ENCODE measurements at regions not wholly inside any gene's neighbourhood (a gene's known extent, or its start where the extent isn't known, plus 50 kb on each side); places are given as distances from the start of the nearest gene placed in this dataset.
A peak's percentile ranks its signal among the peaks of the same experiment; 100 is the strongest.

DNA sequence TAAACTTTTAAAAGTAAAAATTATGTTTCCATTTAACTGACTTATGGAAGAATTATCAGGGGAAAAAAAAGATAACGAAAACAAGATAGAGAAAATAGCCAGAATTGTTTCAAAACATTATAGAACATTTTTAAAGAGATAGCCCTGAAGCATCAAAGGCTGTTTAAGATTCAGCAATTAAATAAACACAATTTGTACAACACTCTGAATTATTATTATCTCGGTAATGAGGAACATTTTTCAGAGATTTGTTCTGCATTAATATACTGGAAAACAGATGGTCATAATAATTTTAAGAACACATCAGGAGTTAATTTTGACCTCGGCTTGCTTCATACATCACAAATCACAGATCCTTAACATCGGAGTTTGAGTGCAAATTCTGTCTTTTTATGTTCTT is 643.8 kb downstream of the SORCS1 start:
- Histone ChIP-seq H3K4me3 (ENCODE audit: low read length) (no peak overlapping the region), H3K27me3 (replicated peaks; ENCODE audit: control insufficient read depth, insufficient read depth, low read length) (no peaks in the 10 kb centered on the region), H3K9ac (ENCODE audit: low read length) (no peak overlapping the region), H3K4me1 (ENCODE audit: control insufficient read depth, insufficient read depth, low read length) (no peaks in the 10 kb centered on the region), H3K9me3 (ENCODE audit: control insufficient read depth, low read length) (no peaks in the 10 kb centered on the region), H3K36me3 (ENCODE audit: control insufficient read depth, insufficient read depth, low read length, severe bottlenecking) (no peaks in the 10 kb centered on the region)
- no peak for DNase-seq (ENCODE audit: low read depth)

DNA sequence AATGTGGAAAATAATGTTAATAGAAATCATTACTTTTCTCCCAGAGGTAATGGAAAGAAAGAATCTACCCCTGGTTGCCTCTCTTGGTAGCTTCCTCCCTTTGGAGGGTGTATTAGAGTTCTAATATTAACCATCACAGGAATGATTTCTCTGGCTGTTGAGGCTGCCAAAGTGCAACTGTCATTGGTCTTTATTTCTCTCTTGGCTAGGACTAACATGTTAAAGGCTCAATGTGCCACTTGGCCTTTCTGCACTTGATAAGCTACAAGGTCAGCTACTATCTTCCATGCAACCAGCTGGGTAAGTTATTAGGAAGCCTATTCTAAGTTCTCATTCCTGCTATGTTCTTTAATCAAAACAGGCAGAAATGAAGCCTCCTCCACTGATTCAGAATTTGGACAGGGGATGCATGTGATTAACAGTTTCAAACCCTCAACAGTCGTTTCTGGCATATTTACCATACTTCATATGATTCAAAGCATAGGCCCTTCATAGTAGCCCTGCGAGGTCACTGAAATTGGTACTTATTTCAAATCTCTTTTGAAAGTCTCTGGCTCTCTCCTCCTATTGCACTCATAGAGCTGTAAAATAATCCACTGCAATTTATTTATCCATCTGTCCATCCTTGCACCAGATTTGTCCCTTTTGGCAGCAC is 645.0 kb downstream of the SORCS1 start:
- H3K4me3 ChIP-seq (ENCODE audit: low read length) = no peak overlapping the region
- H3K4me1 ChIP-seq (ENCODE audit: control insufficient read depth, insufficient read depth, low read length) = no peaks in the 10 kb centered on the region
- H3K9ac ChIP-seq (ENCODE audit: low read length) = no peak overlapping the region
- H3K36me3 ChIP-seq (ENCODE audit: control insufficient read depth, insufficient read depth, low read length, severe bottlenecking) = no peaks in the 10 kb centered on the region
- no peaks in the 10 kb centered on the region for H3K27me3 ChIP-seq (replicated peaks; ENCODE audit: control insufficient read depth, insufficient read depth, low read length)
- H3K9me3 ChIP-seq (ENCODE audit: control insufficient read depth, low read length) = no peaks in the 10 kb centered on the region
- DNase-seq (ENCODE audit: low read depth) = peak; percentile 54

DNA sequence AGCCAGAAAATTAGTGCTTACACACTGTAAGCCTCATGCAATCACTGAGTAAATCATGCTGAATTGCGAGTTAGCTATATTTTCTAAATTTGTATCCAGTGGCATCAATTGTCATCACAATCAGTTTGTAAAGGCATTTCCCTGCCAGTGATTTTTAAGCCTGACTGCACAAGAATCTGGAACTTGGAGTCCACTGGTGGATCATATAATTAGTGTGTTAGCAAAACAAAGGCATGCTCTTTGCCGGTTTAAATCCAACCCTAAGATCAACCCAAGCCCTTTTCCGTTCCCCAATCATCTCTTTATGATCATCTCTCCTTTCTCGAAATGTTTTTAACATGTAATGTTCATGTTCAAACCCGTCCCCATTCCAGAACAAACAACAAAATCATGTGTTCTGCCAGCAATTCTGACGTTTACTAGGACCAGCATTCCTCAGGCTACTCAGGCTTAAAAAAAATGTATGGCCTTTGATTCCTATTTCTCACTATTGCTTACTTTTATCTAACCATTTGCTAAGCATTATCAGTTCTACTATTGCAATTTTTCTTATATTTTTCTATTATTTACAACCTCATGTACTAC is 649.2 kb downstream of the SORCS1 start:
- Histone ChIP-seq H3K9me3 (ENCODE audit: control insufficient read depth, low read length) (no peaks in the 10 kb centered on the region), H3K27me3 (replicated peaks; ENCODE audit: control insufficient read depth, insufficient read depth, low read length) (no peaks in the 10 kb centered on the region), H3K4me3 (ENCODE audit: low read length) (no peak overlapping the region), H3K4me1 (ENCODE audit: control insufficient read depth, insufficient read depth, low read length) (no peaks in the 10 kb centered on the region), H3K9ac (ENCODE audit: low read length) (no peak overlapping the region), H3K36me3 (ENCODE audit: control insufficient read depth, insufficient read depth, low read length, severe bottlenecking) (no peaks in the 10 kb centered on the region)
- peak; percentile 59 for DNase-seq (ENCODE audit: low read depth)

DNA sequence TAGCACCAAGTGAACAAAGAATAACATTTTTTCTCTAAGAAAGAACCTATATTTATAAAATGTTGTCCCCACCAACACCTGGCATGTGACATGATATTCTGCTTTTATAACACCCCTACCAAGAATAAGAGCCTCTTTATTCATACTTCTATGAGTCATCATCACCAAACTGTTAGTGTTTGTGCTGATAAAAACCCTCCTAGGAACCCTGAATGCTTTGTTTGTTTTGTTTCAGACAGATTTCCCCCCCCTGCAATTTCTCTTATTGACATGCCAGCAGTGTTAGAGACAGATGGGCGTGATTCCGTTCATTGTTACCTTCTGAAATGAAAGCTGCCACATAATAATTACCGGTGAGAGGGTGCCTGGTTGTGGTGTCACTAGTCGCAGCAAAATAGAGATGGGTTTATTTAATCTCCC is 651.1 kb downstream of the SORCS1 start:
- Histone ChIP-seq H3K27me3 (replicated peaks; ENCODE audit: control insufficient read depth, insufficient read depth, low read length) (no peaks in the 10 kb centered on the region), H3K9ac (ENCODE audit: low read length) (no peak overlapping the region), H3K36me3 (ENCODE audit: control insufficient read depth, insufficient read depth, low read length, severe bottlenecking) (no peaks in the 10 kb centered on the region), H3K9me3 (ENCODE audit: control insufficient read depth, low read length) (no peaks in the 10 kb centered on the region), H3K4me3 (ENCODE audit: low read length) (no peak overlapping the region), H3K4me1 (ENCODE audit: control insufficient read depth, insufficient read depth, low read length) (no peaks in the 10 kb centered on the region)
- no peak for DNase-seq (ENCODE audit: low read depth)

DNA sequence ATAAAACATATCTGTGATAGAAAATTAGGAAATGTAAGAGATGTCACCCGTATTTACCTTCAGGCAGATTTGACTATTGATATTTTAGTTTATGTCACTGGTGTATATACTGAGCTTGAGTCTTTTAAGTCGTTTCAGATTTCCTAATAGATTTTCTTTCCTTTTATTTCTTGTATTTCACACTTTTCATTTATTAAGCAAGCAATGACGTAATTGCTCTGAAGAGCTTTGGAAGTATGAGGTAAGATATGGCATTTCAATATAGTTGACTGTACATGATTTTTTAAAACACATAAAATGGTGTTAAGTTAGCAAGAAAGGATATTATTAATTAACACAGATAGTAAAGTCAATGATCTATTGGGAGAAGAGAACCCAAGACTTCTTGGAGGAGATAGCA is 652.6 kb downstream of the SORCS1 start:
- no peaks in the 10 kb centered on the region for H3K36me3 ChIP-seq (ENCODE audit: control insufficient read depth, insufficient read depth, low read length, severe bottlenecking)
- H3K9me3 ChIP-seq (ENCODE audit: control insufficient read depth, low read length) = no peaks in the 10 kb centered on the region
- DNase-seq (ENCODE audit: low read depth) = no peak
- no peaks in the 10 kb centered on the region for H3K4me1 ChIP-seq (ENCODE audit: control insufficient read depth, insufficient read depth, low read length)
- H3K4me3 ChIP-seq (ENCODE audit: low read length) = no peak overlapping the region
- H3K9ac ChIP-seq (ENCODE audit: low read length) = no peak overlapping the region
- H3K27me3 ChIP-seq (replicated peaks; ENCODE audit: control insufficient read depth, insufficient read depth, low read length) = no peaks in the 10 kb centered on the region

DNA sequence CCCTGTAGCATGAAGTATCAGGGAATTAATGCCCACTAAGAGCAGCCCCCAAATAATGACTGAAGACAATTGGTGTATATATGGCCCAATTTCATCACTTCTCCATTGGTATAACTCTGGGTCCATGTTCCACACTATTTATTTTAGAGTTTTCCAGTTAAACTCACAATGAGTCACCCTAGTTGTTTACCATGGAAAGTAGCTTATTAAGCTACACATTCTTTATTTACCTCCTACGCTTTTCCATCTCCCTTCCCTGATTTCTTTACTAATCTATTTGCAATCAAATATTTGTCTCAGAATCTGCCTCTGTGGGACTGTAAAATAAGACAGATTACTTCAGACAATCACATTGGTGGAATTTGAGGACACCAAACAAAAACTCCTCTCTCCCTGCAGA is 655.6 kb downstream of the SORCS1 start:
- Histone ChIP-seq H3K4me1 (ENCODE audit: control insufficient read depth, insufficient read depth, low read length) (peaks cover 6% of the 10 kb centered on the region), H3K4me3 (ENCODE audit: low read length) (no peak overlapping the region), H3K9ac (ENCODE audit: low read length) (no peak overlapping the region), H3K36me3 (ENCODE audit: control insufficient read depth, insufficient read depth, low read length, severe bottlenecking) (no peaks in the 10 kb centered on the region), H3K27me3 (replicated peaks; ENCODE audit: control insufficient read depth, insufficient read depth, low read length) (no peaks in the 10 kb centered on the region), H3K9me3 (ENCODE audit: control insufficient read depth, low read length) (no peaks in the 10 kb centered on the region)
- peak; percentile 13 for DNase-seq (ENCODE audit: low read depth)

DNA sequence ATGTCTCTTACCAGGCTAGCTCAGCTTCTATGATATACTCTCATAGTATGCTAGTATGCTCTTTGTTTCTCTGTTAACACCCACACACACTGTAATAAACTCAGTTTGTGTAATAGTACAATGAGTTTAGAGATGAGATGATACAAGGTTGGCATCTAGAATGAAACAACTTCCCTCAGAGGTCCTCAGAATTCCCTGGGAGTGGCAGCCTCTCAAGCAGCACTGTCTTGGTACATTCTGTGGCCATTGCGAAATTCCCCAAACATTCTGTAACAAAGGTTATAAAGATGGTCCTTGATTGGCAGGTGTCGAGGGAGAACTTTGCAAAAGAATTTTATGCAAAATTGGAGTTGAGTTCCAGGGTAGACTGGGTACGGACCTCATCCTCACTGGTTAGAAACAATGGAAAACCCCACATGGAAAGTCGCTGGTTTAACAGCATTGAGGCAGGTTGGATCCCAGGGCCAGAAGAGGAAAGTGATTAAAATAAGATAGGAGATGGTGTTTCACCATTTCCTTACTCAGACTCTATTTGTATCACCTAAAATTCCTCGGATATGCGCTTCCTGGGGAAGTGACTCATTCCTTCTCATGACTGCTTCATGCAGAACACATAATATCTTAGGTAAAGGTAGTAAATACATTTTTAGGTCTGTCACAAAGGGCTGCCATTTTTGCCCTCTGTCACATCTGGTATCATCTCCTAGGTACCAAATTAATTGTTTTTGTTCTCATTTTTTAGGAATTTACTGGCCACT is 657.8 kb downstream of the SORCS1 start:
- no peaks in the 10 kb centered on the region for H3K9me3 ChIP-seq (ENCODE audit: control insufficient read depth, low read length)
- H3K4me3 ChIP-seq (ENCODE audit: low read length) = no peak overlapping the region
- no peak overlapping the region for H3K9ac ChIP-seq (ENCODE audit: low read length)
- H3K27me3 ChIP-seq (replicated peaks; ENCODE audit: control insufficient read depth, insufficient read depth, low read length) = no peaks in the 10 kb centered on the region
- peak; percentile 27 for DNase-seq (ENCODE audit: low read depth)
- peaks cover 6% of the 10 kb centered on the region for H3K4me1 ChIP-seq (ENCODE audit: control insufficient read depth, insufficient read depth, low read length)
- no peaks in the 10 kb centered on the region for H3K36me3 ChIP-seq (ENCODE audit: control insufficient read depth, insufficient read depth, low read length, severe bottlenecking)

DNA sequence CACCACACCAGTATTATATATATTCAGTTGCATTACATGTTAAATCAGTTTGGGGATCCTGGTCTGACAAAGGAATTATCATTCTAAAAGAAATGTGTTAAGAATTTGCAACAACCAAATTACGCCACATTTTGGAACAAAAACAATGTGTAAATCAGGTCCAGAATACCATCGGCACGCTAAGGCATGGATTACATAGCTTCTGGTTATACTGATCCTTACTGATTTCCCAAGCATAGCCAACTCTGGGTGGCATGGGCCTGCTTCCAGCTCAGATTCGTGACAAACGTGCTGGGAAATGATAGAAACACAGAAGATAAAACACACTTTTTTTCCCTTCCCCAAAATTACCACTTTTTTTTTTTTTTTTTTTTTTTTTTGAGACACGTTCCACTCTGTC is 660.0 kb downstream of the SORCS1 start:
- no peak overlapping the region for H3K4me3 ChIP-seq (ENCODE audit: low read length)
- no peak overlapping the region for H3K9ac ChIP-seq (ENCODE audit: low read length)
- H3K27me3 ChIP-seq (replicated peaks; ENCODE audit: control insufficient read depth, insufficient read depth, low read length) = no peaks in the 10 kb centered on the region
- no peaks in the 10 kb centered on the region for H3K9me3 ChIP-seq (ENCODE audit: control insufficient read depth, low read length)
- peak; percentile 67 for DNase-seq (ENCODE audit: low read depth)
- no peaks in the 10 kb centered on the region for H3K36me3 ChIP-seq (ENCODE audit: control insufficient read depth, insufficient read depth, low read length, severe bottlenecking)
- peaks cover 6% of the 10 kb centered on the region for H3K4me1 ChIP-seq (ENCODE audit: control insufficient read depth, insufficient read depth, low read length)

DNA sequence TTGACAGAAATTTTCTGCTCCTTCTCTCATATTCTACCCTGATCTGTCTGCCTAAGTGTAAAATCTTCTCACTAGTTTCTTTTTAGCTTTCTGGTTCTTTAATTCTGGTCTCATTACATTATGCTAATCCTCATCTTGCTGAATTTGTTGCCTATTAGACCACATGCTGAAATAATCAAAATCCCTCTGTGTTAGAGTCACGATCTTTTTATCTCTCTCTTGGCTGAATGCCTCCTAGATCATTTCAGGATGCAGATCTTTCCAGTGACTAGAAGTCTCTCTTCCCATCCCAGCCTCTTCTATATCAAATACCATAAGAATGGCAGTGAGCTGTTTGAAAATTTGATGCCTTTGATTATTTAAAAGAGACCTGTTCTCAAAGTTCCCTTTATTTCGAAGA is 661.9 kb downstream of the SORCS1 start:
- H3K9ac ChIP-seq (ENCODE audit: low read length) = no peak overlapping the region
- H3K9me3 ChIP-seq (ENCODE audit: control insufficient read depth, low read length) = no peaks in the 10 kb centered on the region
- no peaks in the 10 kb centered on the region for H3K27me3 ChIP-seq (replicated peaks; ENCODE audit: control insufficient read depth, insufficient read depth, low read length)
- no peak for DNase-seq (ENCODE audit: low read depth)
- no peak overlapping the region for H3K4me3 ChIP-seq (ENCODE audit: low read length)
- peaks cover 6% of the 10 kb centered on the region for H3K4me1 ChIP-seq (ENCODE audit: control insufficient read depth, insufficient read depth, low read length)
- H3K36me3 ChIP-seq (ENCODE audit: control insufficient read depth, insufficient read depth, low read length, severe bottlenecking) = no peaks in the 10 kb centered on the region

DNA sequence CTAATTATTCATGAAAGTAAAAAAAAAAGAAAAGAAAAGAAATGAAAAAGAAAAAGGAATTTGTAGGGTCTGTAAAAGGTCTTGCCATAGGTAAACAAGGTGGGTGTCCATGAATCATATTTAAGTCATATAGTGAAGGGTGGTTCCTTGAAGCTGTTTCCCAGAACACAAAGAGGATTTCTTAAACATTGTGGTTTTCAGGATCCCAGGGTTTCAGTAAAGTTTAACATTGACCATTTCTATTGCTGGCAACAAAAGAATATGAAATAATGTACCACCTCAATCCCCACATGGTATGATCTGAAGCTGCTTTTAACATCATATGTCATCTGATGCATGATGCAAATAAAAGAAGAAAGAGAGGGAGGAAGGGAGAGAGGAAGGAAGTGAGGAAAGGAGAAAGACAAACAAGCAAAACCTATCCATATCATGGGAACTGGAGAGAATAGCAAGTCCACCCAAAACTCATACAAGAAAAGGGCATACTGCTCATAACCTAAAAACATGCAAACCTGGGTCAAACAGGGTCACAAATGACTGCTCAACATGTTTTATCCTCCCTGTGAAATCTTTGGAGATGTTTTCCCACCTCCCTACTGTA is 663.5 kb downstream of the SORCS1 start:
- Histone ChIP-seq H3K9ac (ENCODE audit: low read length) (no peak overlapping the region), H3K27me3 (replicated peaks; ENCODE audit: control insufficient read depth, insufficient read depth, low read length) (no peaks in the 10 kb centered on the region), H3K36me3 (ENCODE audit: control insufficient read depth, insufficient read depth, low read length, severe bottlenecking) (no peaks in the 10 kb centered on the region)

More for the DNA sequence above, 663.5 kb downstream of the SORCS1 start:
- Histone ChIP-seq H3K4me3 (ENCODE audit: low read length) (no peak overlapping the region), H3K9me3 (ENCODE audit: control insufficient read depth, low read length) (no peaks in the 10 kb centered on the region), H3K4me1 (ENCODE audit: control insufficient read depth, insufficient read depth, low read length) (peaks cover 1% of the 10 kb centered on the region)
- no peak for DNase-seq (ENCODE audit: low read depth)

All from adipocyte (in vitro differentiated cells).